Transverse colon (tissue), 4 donors: ENCODE measurements at regions not wholly inside any gene's neighbourhood (a gene's known extent, or its start where the extent isn't known, plus 50 kb on each side); places are given as distances from the start of the nearest gene placed in this dataset.

Source experiments
- EP300 ChIP-seq: sonication (generic); formaldehyde crosslinking; IDR thresholded peaks from one replicate; pipeline ENCODE4 v1.6.1; 2017; ENCODE audit warnings: antibody characterized with exemption, low read depth
- POLR2A ChIP-seq: fragments of 450-650 bp; IDR thresholded peaks from one replicate; pipeline ENCODE4 v1.6.1; 2016; ENCODE audit warnings: antibody characterized with exemption, mild to moderate bottlenecking, moderate library complexity
- POLR2AphosphoS5 ChIP-seq, 3 donors: sonication (generic); formaldehyde crosslinking; IDR thresholded peaks; one replicate each; pipeline ENCODE4 v1.6.1; 2016; ENCODE audit warnings: antibody characterized with exemption in 3 of 3
- TF ChIP-seq, protein P1 (sequence below), 5 experiments: fragments of 200-600 bp in 3 of 5; fragments of 450-650 bp in 2 of 5; sonication (generic) in 3 of 5; IDR thresholded peaks; 1 replicate in 2 of 5; 2 replicates in 3 of 5; pipeline ENCODE4 v1.5.1; 2016 to 2017; ENCODE audit warnings: antibody characterized with exemption in 5 of 5, inconsistent platforms in 3 of 5, mild to moderate bottlenecking in 2 of 5, moderate library complexity in 1 of 5

GRCh38 chr10:31136930-31137885 lies 105.5 kb upstream of the ZNF438 start:
- TF ChIP-seq POLR2AphosphoS5 (IDR thresholded peaks at IDR 0.05) (no peak), EP300 (no peak), POLR2A (no peak)
- TF ChIP-seq, protein P1, sequence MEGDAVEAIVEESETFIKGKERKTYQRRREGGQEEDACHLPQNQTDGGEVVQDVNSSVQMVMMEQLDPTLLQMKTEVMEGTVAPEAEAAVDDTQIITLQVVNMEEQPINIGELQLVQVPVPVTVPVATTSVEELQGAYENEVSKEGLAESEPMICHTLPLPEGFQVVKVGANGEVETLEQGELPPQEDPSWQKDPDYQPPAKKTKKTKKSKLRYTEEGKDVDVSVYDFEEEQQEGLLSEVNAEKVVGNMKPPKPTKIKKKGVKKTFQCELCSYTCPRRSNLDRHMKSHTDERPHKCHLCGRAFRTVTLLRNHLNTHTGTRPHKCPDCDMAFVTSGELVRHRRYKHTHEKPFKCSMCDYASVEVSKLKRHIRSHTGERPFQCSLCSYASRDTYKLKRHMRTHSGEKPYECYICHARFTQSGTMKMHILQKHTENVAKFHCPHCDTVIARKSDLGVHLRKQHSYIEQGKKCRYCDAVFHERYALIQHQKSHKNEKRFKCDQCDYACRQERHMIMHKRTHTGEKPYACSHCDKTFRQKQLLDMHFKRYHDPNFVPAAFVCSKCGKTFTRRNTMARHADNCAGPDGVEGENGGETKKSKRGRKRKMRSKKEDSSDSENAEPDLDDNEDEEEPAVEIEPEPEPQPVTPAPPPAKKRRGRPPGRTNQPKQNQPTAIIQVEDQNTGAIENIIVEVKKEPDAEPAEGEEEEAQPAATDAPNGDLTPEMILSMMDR (IDR thresholded peaks at IDR 0.05) = no peak
